Stomach (tissue), 8 donors: ENCODE measurements at regions not wholly inside any gene's neighbourhood (a gene's known extent, or its start where the extent isn't known, plus 50 kb on each side); places are given as distances from the start of the nearest gene placed in this dataset.
"Not testable (repeated sequence)": the region's sequence is repeated elsewhere in the genome, so short reads cannot be mapped to it uniquely, and the experiment has no call there.

Source experiments
- DNase-seq, 2 donors: peaks; one replicate each; pipeline versions ENCODE4 v3.0.0 to v3.0.0-alpha.2; 2013 to 2019
- H3K27ac ChIP-seq, 5 donors: fragments of 200-600 bp in 4 of 5; sonication (generic) in 4 of 5; one replicate each; pipeline ENCODE4 v1.5.1; 2013 to 2019; ENCODE audit warnings: mild to moderate bottlenecking in 1 of 5, moderate library complexity in 1 of 5
- H3K27me3 ChIP-seq, 3 donors: fragments of 200-600 bp; sonication (generic); one replicate each; pipeline ENCODE4 v1.5.1; 2017 to 2019; ENCODE audit warnings: mixed run types in 1 of 3
- H3K36me3 ChIP-seq, 4 donors: fragments of 200-600 bp; sonication (generic); 1 replicate in 3 of 4; 2 replicates in 1 of 4; pipeline ENCODE4 v1.5.1; 2016 to 2019
- H3K4me1 ChIP-seq, 4 donors: fragments of 200-600 bp; sonication (generic); one replicate each; pipeline ENCODE4 v1.5.1; 2016 to 2019
- H3K4me3 ChIP-seq, 4 donors: fragments of 200-600 bp; sonication (generic) in 3 of 4; one replicate each; pipeline ENCODE4 v1.5.1; 2016 to 2019; ENCODE audit warnings: mild to moderate bottlenecking in 1 of 4
- H3K9me3 ChIP-seq, 4 donors: fragments of 200-600 bp; sonication (generic); one replicate each; pipeline ENCODE4 v1.5.1; 2016 to 2019
- WGBS, 5 donors: extraction: QIAGEN DNeasy Blood & Tissue Kit in 3 of 5; methylation state at CpG; one replicate each; pipeline versions ENCODE4 v1.1.5 to v1.1.7; 2013 to 2018; 5-methylcytosine and 5-hydroxymethylcytosine counted together
- intact Hi-C: fragments of 100-400 bp; cut with DNase I; formaldehyde crosslinking; loops from one replicate; pipeline ENCODE4 v1.15.1; 2023; ENCODE audit warnings: low total_unique reads
- donor health status: healthy with polysubstance abuse.
- donor health status: Bipolar disorder and iron deficiency.
- donor health status: healthy.

DNA sequence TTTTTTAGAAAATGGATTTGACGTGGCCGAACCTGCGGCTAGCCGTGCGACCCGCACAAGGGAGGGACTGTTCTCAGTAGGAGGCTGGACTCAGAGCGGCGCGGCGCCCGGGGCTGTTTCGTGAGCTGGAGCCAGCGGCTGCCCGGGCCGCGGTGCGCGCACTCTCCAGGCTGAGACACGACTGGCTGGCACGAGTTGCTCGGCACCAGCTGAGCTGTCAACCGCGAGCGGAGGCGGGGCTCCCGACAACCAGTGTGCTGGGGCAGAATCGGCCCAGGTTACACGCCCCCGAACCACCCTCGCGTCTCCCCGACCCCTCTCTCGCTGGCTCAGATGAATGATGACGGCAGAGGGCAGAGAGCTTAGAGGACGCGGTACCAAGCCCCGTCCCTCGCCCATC, 182.3 kb upstream of the NBPF9 start:
- peak overlapping the region in 2 of 4 donors; percentile 24 to 33 for H3K4me3 ChIP-seq
- intact Hi-C loops, H3K9me3 ChIP-seq, H3K36me3 ChIP-seq, H3K27ac ChIP-seq, H3K4me1 ChIP-seq, H3K27me3 ChIP-seq: not testable (repeated sequence)
- WGBS, 5 donors, result 1 to 2% (median 2%) methylated on average over 8 to 10 of the region's 38 CpGs; no CpG with 5 or more reads in 2 of the 5 donors
- DNase-seq, result peak in 1 of 2 donors; percentile 26

DNA sequence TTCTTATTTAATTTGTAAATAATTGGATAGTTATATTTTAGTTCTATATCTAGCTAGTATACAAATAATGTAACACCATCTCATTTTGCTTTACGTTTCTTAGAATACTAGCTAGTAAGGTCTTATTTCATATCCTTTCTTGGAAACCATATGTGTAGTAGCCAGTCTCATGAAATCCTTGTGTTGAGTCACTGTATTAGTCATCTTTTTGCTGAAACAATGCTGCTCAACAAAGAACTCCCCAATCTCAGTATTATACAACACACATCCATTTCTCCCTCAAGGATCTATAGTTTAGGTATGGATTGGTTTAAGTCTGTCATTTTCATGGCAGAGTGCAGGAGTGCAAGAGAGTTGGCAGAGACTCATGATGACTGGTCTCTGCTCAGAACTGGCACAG, 185.2 kb upstream of the NBPF9 start:
- intact Hi-C loops, H3K27me3 ChIP-seq, H3K9me3 ChIP-seq, H3K36me3 ChIP-seq, H3K4me3 ChIP-seq, DNase-seq, H3K27ac ChIP-seq, H3K4me1 ChIP-seq: not testable (repeated sequence)
- 70 to 91% (median 83%) methylated on average over 1 of the region's 1 CpG for WGBS, 5 donors

DNA sequence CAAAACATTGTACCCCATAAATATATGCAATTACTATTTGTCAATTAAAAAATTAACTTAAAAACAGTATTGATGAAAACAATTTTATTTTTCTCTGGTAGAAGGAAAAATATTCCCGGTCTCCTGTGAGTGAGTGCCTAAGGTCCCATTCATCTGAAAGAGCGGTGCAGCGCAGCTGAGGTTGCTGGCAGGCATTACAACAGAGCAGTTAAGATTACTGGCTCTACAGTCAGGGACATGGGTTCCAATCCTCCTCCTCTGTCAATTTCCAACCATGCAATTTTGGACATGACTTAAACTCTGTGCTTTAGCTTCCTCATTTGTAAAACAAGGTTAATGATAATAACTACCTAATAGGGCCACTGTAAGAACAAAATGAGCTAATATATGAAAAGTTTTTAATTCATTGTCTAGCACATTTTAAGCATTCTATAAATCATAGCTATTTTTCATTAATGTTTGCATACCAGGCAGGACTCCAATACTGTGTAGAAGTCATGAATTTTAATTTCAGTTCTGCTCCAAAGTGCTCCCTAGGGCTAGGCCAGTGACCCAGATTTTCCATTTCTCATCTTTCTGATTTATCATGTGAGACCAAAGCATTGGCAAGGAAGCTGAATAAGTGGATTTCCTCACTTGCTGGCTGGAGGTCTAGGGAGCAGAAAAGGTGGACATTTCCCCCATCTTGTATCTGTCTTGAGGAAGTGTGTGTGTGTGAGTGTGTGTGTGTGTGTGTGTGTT, 174.2 kb upstream of the NBPF19 start:
- H3K27me3 ChIP-seq, H3K9me3 ChIP-seq, H3K4me3 ChIP-seq, intact Hi-C loops, H3K36me3 ChIP-seq, DNase-seq, H3K4me1 ChIP-seq, H3K27ac ChIP-seq: not testable (repeated sequence)
- WGBS, 5 donors, result no CpG with 5 or more reads among the region's 3 CpGs

DNA sequence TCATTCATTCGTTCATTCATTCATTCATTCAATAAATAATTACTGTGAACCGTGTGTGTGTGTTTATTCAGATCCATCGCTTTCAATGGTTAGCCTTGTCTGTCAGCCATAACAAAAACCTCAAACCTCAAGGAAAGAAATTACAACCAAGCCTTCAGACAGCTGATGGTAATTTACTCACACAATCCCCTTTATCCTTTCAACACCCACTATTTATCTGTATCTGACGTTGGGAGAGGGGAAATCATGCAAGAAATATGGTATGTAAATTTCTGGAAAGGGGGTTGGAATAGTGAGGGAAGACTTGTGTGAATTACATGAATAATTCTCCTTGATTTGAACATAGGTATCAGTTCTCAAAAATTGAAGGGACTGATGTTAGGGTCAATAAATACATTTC, 173.6 kb upstream of the NBPF19 start:
- H3K27me3 ChIP-seq, intact Hi-C loops, H3K4me3 ChIP-seq, H3K4me1 ChIP-seq, DNase-seq, H3K36me3 ChIP-seq, H3K9me3 ChIP-seq, H3K27ac ChIP-seq: not testable (repeated sequence)
- 56 to 69% (median 62%) methylated on average over 3 of the region's 4 CpGs for WGBS, 5 donors

DNA sequence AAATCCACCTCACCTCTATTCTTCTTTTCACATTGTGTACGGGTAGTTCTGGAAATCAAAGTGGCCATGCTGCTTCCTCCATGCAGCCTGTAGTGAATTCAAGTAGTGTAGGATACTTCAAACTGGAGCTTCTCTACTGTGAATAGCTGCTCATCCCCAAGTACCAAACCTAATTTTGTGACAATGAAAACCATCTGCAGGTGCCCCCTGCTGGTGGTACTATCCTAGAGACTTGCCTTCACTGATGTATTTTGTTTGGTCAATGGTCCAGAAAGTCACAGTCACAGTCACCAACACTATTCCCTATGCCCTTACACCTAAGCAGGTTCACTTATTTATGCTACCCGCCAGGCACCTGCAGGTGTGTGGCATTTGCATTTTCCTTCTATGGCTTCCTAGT, 170.0 kb upstream of the NBPF19 start:
- no CpG with 5 or more reads among the region's 2 CpGs for WGBS, 5 donors
- H3K9me3 ChIP-seq, H3K27ac ChIP-seq, H3K27me3 ChIP-seq, H3K36me3 ChIP-seq, H3K4me1 ChIP-seq, H3K4me3 ChIP-seq, DNase-seq, intact Hi-C loops: not testable (repeated sequence)

DNA sequence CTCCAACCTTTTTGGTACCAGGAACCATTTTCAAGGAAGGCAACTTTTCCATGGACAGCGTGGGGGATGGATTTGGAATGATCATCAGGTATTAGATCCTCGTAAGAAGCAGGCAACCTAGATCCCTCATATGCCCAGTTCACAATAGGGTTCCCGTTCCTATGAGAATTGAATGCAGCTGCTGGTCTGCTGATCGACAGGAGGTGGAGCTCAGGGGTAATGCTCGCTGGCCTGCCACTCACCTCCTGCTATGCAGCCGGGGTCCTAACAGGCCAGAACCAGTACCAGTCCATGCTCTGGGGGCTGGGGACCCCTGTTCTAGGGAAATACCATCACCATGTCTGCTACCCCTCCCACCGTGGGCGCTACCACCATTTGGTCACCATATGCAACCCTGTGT, 167.2 kb upstream of the NBPF19 start:
- H3K27me3 ChIP-seq, H3K36me3 ChIP-seq, DNase-seq, H3K4me1 ChIP-seq, H3K27ac ChIP-seq, intact Hi-C loops, H3K9me3 ChIP-seq, H3K4me3 ChIP-seq: not testable (repeated sequence)
- 82 to 94% (median 90%) methylated on average over 2 of the region's 8 CpGs; no CpG with 5 or more reads in 1 of the 5 donors for WGBS, 5 donors

DNA sequence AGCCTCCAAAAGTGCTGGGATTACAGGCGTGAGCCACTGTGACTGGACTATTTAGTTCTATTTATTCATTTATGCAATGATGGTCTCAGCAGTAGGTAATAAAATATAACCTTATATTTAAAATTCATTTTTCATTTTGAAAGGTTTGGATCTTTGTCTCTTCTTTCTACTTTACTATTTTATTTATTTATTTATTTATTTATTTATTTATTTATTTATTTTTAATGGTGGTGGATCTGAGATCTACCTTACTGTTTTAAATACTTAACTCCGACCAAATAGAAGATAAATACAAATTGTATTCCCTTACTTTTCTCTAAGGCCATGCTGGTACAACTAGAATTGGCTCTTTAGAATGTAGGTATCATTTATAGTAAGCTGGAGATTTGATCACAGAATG, 159.9 kb upstream of the NBPF19 start:
- H3K4me3 ChIP-seq, H3K36me3 ChIP-seq, H3K27ac ChIP-seq, H3K9me3 ChIP-seq, H3K27me3 ChIP-seq, H3K4me1 ChIP-seq, intact Hi-C loops, DNase-seq: not testable (repeated sequence)
- 70 to 100% (median 90%) methylated on average over 1 to 2 of the region's 2 CpGs; no CpG with 5 or more reads in 1 of the 5 donors for WGBS, 5 donors

DNA sequence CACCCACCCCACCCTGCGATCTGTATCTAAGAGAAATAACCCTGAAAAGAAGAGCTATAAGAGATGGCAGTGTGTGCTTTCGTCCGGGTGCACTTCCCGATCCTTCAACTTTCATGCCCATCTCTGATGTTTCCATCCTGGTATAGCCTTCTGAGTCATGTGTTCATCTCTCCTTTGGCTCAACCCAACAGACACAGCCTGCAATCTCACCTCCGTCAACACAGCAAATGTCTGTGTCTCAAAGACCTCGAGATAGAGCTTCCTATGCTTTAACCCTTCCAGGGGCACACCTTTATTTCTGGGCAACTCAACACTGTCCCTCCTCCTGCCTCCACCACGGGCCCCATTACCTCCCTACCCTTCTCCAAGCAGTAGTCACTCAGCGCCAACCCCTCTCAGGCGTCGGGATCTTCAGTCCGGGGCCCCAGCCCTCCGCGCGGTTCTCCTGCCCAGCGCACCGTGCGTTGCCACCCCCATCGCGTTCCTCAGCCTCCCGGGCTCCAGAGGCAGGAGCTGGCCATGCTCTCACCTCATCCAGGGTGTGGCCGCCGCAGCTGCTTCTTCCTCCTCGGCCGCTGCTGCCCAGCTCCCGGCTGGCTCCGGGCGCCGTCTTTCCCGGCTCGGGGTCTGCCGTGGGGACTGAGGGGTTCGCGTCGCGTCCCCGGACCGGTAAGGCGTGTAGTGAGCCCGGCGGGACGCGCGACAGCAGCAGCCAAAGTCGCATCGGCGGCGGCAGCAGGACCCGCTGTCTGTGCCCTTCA, 153.7 kb upstream of the NBPF19 start:
- DNase-seq, H3K9me3 ChIP-seq, intact Hi-C loops, H3K36me3 ChIP-seq, H3K27ac ChIP-seq, H3K27me3 ChIP-seq, H3K4me3 ChIP-seq, H3K4me1 ChIP-seq: not testable (repeated sequence)
- no CpG with 5 or more reads among the region's 48 CpGs for WGBS, 5 donors

DNA sequence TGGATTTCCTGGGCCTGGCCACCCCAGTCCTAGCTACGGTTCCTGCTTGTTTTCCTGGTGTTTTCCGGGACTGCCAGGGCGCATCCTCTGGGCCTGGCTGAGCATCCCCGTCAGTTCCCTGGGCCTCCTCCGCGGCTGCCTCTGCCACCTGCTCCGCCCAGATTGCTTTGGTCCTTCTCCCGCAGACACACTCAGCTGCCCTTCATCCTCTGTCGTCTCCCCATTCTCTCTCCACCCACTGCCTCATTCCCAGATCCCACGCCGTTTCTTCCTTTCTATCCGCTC, 153.2 kb upstream of the NBPF19 start:
- H3K9me3 ChIP-seq, DNase-seq, H3K4me1 ChIP-seq, H3K36me3 ChIP-seq, H3K27me3 ChIP-seq, H3K27ac ChIP-seq, H3K4me3 ChIP-seq, intact Hi-C loops: not testable (repeated sequence)
- WGBS, 5 donors, result no CpG with 5 or more reads among the region's 12 CpGs

DNA sequence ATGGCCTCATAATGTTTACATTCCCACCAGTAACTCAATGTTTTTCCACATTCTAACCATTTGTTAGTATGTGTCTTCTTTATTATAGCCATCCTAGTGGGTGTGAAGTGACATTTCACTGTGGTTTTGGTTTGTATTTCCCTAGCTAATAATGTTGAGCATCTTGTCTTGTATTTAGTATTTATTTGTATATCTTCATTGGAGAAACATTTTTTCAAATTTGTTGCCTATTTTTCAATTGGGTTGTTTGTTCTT, 144.8 kb upstream of the NBPF19 start:
- intact Hi-C loops, H3K4me3 ChIP-seq, H3K27me3 ChIP-seq, H3K36me3 ChIP-seq, H3K4me1 ChIP-seq, H3K9me3 ChIP-seq, DNase-seq, H3K27ac ChIP-seq: not testable (repeated sequence)

DNA sequence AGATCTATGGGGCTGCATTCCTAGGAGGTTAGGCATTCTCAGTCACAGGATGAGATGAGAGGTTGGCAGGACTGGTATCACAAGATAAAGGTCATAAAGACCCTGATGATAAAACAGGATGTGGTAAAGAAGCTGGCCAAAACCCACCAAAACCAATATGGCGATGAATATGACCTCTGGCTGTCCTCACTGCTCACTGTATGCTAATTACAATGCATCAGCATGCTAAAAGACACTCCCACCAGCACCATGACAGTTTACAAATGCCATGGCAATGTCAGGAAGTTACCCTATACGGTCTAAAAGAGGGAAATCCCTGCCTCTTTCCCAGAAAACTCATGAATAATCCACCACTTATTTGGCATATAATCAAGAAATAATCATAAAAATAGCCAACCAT, 138.8 kb upstream of the NBPF19 start:
- WGBS, 5 donors, result no CpG with 5 or more reads among the region's 2 CpGs

DNA sequence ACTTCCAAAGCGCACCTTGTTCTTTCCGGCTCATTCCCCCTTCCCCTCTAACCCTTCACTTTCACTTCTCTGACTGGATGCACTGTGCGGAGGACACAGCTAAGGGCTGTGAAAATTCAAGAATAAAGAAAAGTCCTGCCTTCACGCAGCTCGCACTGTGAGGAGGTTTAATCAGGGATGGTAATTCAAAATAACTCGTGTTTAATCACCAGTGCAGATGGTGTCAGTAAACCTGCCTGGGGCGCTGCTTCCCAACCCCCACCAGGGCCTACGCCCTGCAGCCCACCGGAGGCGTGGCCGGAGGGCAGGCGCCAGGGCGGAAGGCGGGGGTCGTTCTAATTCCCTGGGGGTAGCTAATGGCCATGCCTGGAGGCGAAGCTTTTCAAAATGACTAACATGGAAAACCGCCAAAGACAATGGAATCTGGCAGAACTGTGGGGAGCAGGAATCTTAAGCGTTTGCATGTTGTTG, 136.6 kb upstream of the NBPF19 start:
- H3K9me3 ChIP-seq, H3K36me3 ChIP-seq, H3K4me3 ChIP-seq, intact Hi-C loops, DNase-seq, H3K27me3 ChIP-seq, H3K4me1 ChIP-seq, H3K27ac ChIP-seq: not testable (repeated sequence)
- no CpG with 5 or more reads among the region's 18 CpGs for WGBS, 5 donors

More for the DNA sequence above, 138.8 kb upstream of the NBPF19 start:
- intact Hi-C loops, H3K4me1 ChIP-seq, H3K27ac ChIP-seq, H3K9me3 ChIP-seq, H3K4me3 ChIP-seq, H3K27me3 ChIP-seq, H3K36me3 ChIP-seq, DNase-seq: not testable (repeated sequence)
